Central memory CD8-positive, alpha-beta T cell (primary cell): ENCODE measurements at regions not wholly inside any gene's neighbourhood (a gene's known extent, or its start where the extent isn't known, plus 50 kb on each side); places are given as distances from the start of the nearest gene placed in this dataset.

Experiments
- ATAC-seq: fragments of 150-1000 bp; cut with Tn5 transposase; replicated peaks from 2 replicates; pipeline ENCODE4 v1.10.0; 2022; ENCODE audit warnings: mild to moderate bottlenecking, moderate FRiP score, moderate number of reproducible peaks; ENCODE audit not compliant: poor library complexity, severe bottlenecking; ENCODE audit errors: extremely low read depth
- DNase-seq, 2 donors: peaks; one replicate each; pipeline ENCODE4 v3.0.0; 2021; ENCODE audit warnings: low spot score in 2 of 2
- H3K27ac Mint-ChIP-seq: one replicate; pipeline ENCODE4 v1.8.0; 2022; ENCODE audit warnings: low read depth, mild to moderate bottlenecking, moderate library complexity, mixed read lengths
- H3K27me3 Mint-ChIP-seq: one replicate; pipeline ENCODE4 v1.8.0; 2022; ENCODE audit warnings: mixed read lengths
- H3K36me3 Mint-ChIP-seq: one replicate; pipeline ENCODE4 v1.8.0; 2022; ENCODE audit warnings: mild to moderate bottlenecking, moderate library complexity, mixed read lengths; ENCODE audit not compliant: insufficient read depth
- H3K4me1 Mint-ChIP-seq: one replicate; pipeline ENCODE4 v1.8.0; 2022; ENCODE audit warnings: mixed read lengths
- H3K4me3 Mint-ChIP-seq: one replicate; pipeline ENCODE4 v1.8.0; 2022; ENCODE audit warnings: mild to moderate bottlenecking, moderate library complexity, mixed read lengths
- H3K9me3 Mint-ChIP-seq: one replicate; pipeline ENCODE4 v1.8.0; 2022; ENCODE audit warnings: mixed read lengths

DNA sequence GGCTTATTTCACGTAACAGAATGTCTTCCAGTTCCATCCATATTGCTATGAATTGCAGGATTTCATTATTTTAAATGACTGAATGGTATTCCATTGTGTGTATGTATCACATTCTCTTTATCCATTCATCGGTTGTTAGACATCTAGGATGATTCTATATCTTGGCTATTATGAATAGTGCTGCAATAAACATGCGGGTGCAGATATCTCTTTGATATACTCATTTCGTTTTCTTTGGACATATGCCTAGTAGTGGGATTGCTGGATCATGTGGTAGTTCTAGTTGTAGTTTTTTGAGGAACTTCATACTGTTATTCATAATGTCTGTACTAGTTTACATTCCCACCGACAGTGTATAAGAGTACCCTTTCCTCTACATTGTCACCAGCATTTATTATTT is 460.5 kb downstream of the MAN2A1 start:
- Mint-ChIP-seq H3K27me3 (peaks cover 29% of the 10 kb centered on the region), H3K36me3 (no peaks in the 10 kb centered on the region), H3K4me3 (no peak overlapping the region), H3K4me1 (no peaks in the 10 kb centered on the region), H3K27ac (no peak overlapping the region), H3K9me3 (no peaks in the 10 kb centered on the region)
- no peak for ATAC-seq
- no peak for DNase-seq

DNA sequence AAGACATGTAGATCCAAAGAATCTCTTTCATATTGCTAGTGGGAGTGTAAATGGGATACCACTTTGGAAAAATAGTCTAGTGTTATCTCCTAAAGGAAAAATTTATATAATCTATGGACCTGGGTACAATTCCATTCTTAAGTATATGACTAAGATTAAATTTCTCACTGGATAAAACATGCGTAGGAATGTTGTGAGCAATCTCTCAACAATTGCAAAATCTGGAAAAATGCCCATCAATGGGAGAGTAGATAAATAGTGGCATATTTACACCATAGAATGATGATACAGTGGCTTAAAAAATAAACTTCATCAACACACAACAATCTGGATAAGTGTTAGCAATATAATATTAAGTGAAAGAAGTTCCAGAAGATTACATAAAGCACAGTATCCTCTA is 469.5 kb downstream of the MAN2A1 start:
- ATAC-seq (no peak), DNase-seq (no peak)
- no peaks in the 10 kb centered on the region for H3K9me3 Mint-ChIP-seq
- no peaks in the 10 kb centered on the region for H3K36me3 Mint-ChIP-seq
- H3K27ac Mint-ChIP-seq: peak overlapping the region; percentile 44
- H3K4me3 Mint-ChIP-seq: no peak overlapping the region
- H3K4me1 Mint-ChIP-seq: no peaks in the 10 kb centered on the region
- no peaks in the 10 kb centered on the region for H3K27me3 Mint-ChIP-seq

DNA sequence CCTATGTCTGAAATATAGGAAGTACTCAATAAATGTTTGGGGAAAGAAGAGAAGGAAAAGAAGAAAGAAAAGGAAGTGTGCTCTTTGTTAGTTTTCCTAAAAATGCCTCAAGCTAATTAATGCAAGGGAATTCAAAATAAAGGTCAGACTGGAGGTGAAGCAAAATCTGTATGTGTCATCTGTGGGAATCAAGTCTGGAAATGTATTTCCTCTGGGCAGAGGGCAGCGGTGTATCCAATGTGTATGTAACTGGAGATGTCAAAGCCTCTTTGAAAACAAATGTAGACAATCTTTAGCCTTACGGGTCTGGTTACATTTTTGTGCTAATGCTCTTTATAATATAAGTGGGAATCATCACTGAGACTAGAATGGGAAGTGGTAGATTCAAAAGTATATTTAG is 471.4 kb downstream of the MAN2A1 start:
- Mint-ChIP-seq H3K36me3 (no peaks in the 10 kb centered on the region), H3K4me3 (no peak overlapping the region), H3K4me1 (no peaks in the 10 kb centered on the region), H3K27me3 (no peaks in the 10 kb centered on the region), H3K9me3 (no peaks in the 10 kb centered on the region), H3K27ac (no peak overlapping the region)
- no peak for ATAC-seq
- no peak for DNase-seq

DNA sequence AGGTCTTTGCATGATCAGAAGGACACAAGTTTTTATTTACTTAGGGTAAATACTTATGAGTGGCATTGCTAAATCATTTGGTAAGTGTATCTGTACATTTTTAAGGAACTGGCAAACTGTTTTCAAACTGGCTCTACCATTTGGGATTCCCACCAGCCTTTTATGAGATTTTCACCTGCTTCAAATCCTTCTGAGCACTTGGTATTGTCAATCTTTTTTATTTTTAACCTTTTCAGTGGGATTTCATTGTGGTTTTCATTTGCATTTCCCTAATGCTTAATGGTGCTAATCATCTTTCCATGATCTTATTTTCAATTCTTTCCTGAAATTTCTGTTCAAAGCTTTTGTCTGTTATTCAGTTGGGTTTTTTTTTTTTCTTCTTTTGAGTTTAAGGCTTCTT is 475.6 kb downstream of the MAN2A1 start:
- Mint-ChIP-seq H3K27me3 (peaks cover 1% of the 10 kb centered on the region), H3K4me3 (no peak overlapping the region), H3K4me1 (no peaks in the 10 kb centered on the region), H3K36me3 (no peaks in the 10 kb centered on the region), H3K9me3 (peaks cover under 1% of the 10 kb centered on the region), H3K27ac (no peak overlapping the region)
- DNase-seq (no peak), ATAC-seq (no peak)

DNA sequence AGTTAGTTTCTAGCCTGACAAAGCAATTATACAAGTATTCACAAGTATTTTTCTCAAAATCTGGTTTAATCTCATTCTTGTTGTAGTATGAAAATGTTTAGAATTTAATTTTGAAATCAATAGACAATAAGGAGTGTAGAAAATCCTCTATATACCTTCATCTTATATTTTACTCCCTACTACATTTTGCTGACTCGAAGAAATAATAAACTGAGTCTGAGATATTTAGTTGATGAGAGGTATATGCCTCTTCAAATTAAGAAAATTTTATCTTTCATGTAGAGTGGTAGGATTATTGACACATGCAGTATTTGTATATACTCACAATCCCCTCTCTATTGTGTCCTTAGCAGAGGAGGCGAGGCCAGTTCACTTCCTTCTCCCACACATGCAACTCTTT is 477.7 kb downstream of the MAN2A1 start:
- Mint-ChIP-seq H3K36me3 (peaks cover 3% of the 10 kb centered on the region), H3K4me3 (no peak overlapping the region), H3K4me1 (no peaks in the 10 kb centered on the region), H3K27me3 (peaks cover 8% of the 10 kb centered on the region), H3K9me3 (peaks cover 10% of the 10 kb centered on the region), H3K27ac (no peak overlapping the region)
- ATAC-seq: no peak
- no peak for DNase-seq

DNA sequence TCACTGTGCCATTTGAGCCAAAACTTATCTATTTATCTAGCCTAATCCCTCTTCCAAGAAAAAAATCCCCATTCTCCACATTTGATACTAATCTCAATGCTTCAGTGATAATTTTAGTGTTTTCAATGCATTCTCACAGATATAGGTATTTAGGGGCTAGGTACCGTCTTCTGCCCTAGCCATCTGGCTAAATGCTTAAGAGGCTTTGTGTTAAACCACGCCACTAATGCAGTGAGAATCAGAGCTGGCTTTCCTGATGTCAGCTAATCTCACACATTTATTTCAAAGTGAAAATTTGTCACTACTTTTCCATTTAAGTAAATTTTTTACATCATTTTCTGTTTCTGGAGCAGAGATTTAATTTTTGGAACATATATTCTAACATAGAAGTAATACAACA is 479.7 kb downstream of the MAN2A1 start:
- no peak overlapping the region for H3K4me3 Mint-ChIP-seq
- DNase-seq: no peak
- H3K9me3 Mint-ChIP-seq: peaks cover 10% of the 10 kb centered on the region
- H3K27me3 Mint-ChIP-seq: peaks cover 8% of the 10 kb centered on the region
- H3K36me3 Mint-ChIP-seq: peaks cover 3% of the 10 kb centered on the region
- ATAC-seq: no peak
- H3K27ac Mint-ChIP-seq: no peak overlapping the region
- no peaks in the 10 kb centered on the region for H3K4me1 Mint-ChIP-seq

DNA sequence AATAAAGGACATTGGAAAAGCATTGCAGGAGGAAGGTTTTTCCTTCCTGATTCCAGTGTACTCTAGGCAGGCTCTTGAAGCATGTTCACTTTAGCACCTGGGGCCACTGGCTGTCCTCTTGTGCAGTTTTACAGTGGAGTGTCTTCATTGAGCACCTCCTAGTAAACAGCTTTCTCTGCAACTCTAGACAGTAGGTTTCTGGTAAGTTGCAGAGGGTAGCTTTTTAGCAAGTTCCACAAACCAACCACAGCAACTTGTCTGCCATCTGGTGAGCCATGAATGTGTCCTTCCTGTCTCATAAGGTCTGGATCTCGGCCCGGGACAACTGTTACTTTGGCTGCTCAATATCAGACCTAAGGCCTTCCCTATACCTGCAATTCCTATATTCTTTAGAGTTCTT is 488.0 kb downstream of the MAN2A1 start:
- DNase-seq: no peak
- ATAC-seq: no peak
- no peak overlapping the region for H3K4me3 Mint-ChIP-seq
- H3K9me3 Mint-ChIP-seq: no peaks in the 10 kb centered on the region
- no peaks in the 10 kb centered on the region for H3K4me1 Mint-ChIP-seq
- no peaks in the 10 kb centered on the region for H3K36me3 Mint-ChIP-seq
- no peak overlapping the region for H3K27ac Mint-ChIP-seq
- peaks cover 2% of the 10 kb centered on the region for H3K27me3 Mint-ChIP-seq

DNA sequence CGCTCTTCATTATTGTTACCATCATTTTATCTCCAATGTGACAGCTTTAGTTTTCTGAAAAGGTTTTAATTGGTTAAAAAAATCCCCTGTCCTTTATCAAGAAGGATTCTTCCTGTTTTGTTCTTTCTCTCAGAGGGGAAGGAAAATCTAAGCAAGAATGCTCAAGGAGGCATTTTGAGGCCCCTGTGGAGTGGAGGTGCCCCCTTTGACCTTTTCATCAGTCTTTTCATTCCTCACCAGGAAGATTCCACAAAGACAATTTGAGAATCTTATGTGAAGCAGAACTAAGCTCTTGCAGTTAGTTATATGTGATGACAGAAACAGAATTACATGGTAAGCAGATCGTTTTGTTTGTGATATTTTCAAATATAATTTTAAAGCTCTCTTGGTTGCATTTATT is 489.6 kb downstream of the MAN2A1 start:
- H3K36me3 Mint-ChIP-seq: no peaks in the 10 kb centered on the region
- DNase-seq (no peak), ATAC-seq (no peak)
- peaks cover 6% of the 10 kb centered on the region for H3K9me3 Mint-ChIP-seq
- no peaks in the 10 kb centered on the region for H3K4me1 Mint-ChIP-seq
- peaks cover 14% of the 10 kb centered on the region for H3K27me3 Mint-ChIP-seq
- no peak overlapping the region for H3K27ac Mint-ChIP-seq
- no peak overlapping the region for H3K4me3 Mint-ChIP-seq

DNA sequence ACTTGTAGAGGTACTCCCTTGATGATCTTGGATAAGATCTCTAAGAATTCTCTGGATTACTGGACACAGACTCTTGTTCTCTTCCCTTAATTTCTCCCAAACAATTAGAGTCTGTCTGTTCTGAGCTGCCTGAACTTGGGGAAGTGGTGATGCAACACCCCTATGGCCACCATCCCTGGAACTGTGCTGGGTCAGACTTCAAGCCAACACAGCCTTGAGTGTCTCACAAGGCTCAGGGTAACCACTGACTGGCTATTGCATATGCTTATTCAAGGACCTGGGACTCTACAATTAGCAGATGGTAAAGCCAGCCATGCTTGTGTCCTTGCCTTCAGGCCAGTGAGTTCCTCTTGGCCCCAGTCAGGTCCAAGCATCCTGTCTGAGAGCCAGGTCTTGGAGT is 504.5 kb downstream of the MAN2A1 start:
- Mint-ChIP-seq H3K27ac (no peak overlapping the region), H3K27me3 (peaks cover 16% of the 10 kb centered on the region), H3K9me3 (peaks cover 8% of the 10 kb centered on the region), H3K4me1 (no peaks in the 10 kb centered on the region), H3K4me3 (no peak overlapping the region), H3K36me3 (no peaks in the 10 kb centered on the region)
- no peak for ATAC-seq
- DNase-seq: no peak

DNA sequence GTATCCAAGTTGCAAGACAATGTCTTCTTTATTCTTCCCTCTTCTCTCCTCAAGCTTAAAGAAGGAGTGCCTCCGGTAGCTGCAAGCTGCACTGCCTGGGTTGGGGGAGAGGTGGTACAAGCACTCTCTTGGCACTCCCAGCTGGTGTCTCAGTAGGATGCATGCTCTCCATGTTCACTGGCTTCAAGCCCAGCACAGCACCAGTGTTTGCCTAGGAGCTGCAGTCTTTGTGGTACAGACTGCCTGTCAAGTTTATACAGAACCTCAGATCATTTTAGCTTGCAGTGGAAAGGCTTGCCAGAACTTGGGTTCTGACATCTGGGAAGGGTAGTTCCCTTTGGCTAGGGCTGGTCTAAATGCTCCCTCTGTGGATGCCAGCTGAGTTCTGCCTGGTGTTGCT is 505.6 kb downstream of the MAN2A1 start:
- Mint-ChIP-seq H3K9me3 (peaks cover 8% of the 10 kb centered on the region), H3K27ac (no peak overlapping the region), H3K4me3 (no peak overlapping the region), H3K27me3 (peaks cover 16% of the 10 kb centered on the region), H3K4me1 (no peaks in the 10 kb centered on the region), H3K36me3 (peaks cover 1% of the 10 kb centered on the region)
- DNase-seq (no peak), ATAC-seq (no peak)

DNA sequence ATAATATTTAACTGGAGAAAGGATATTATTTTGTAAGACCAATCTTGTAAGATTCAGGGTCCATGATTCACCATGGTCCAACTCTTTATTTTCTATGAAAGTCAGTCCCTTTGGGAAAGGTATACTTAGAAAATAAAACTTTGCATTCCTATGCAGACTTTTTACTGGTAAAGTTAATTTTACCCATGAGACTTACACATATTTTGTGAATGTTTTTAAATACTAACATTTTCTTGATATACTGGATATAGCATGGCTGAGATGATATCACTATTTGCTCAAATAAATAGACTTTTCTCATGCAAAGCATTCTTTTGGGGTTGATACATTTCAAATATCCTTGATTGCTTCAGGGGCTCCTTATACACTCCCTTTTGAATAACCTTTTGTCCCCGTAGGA is 512.1 kb downstream of the MAN2A1 start:
- Mint-ChIP-seq H3K27ac (no peak overlapping the region), H3K4me1 (no peaks in the 10 kb centered on the region), H3K27me3 (no peaks in the 10 kb centered on the region), H3K4me3 (no peak overlapping the region), H3K36me3 (peaks cover 4% of the 10 kb centered on the region), H3K9me3 (no peaks in the 10 kb centered on the region)
- no peak for ATAC-seq
- no peak for DNase-seq

DNA sequence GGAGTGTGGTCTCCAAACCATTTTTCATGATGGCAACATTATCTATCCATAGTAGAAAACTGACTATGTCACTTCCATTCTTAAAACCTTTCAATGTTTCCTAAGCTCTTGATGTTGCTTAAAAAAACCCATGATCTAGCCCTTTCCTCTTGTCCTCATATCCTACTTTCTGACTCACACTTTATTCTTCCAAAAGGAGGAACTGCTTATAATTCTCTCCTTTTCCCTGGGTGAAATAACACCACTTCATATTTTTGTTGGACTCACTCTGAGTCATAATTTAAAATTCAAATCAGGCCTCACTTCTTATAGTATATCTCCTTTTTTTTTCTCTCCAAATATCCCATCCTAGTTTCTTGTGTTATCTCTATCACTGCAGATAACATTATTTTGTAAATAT is 513.9 kb downstream of the MAN2A1 start:
- Mint-ChIP-seq H3K4me3 (no peak overlapping the region), H3K27ac (no peak overlapping the region), H3K27me3 (no peaks in the 10 kb centered on the region), H3K4me1 (no peaks in the 10 kb centered on the region), H3K9me3 (no peaks in the 10 kb centered on the region), H3K36me3 (peaks cover 4% of the 10 kb centered on the region)
- DNase-seq: no peak
- ATAC-seq: no peak

DNA sequence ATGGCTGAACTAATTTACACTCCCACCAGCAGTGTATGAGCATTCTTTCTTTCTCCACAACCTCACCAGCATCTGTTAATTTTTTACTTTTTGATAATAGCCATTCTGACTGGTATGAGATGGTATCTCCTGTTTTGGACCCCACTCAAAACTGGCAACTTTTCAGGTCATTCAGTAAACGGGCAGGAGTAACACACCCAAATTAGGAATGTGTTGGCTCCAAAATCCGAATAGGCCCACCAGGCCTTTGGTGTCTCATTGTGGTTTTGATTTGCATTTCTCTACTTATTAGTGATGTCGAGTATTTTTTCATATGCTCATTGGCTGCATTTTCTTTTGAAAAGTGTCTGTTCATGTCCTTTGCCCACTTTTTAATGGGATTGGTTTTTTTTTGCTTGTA is 517.1 kb downstream of the TMEM232 start:
- Mint-ChIP-seq H3K36me3 (no peaks in the 10 kb centered on the region), H3K27ac (no peak overlapping the region), H3K4me1 (no peaks in the 10 kb centered on the region), H3K9me3 (no peaks in the 10 kb centered on the region), H3K27me3 (no peaks in the 10 kb centered on the region), H3K4me3 (no peak overlapping the region)
- DNase-seq (no peak), ATAC-seq (no peak)

DNA sequence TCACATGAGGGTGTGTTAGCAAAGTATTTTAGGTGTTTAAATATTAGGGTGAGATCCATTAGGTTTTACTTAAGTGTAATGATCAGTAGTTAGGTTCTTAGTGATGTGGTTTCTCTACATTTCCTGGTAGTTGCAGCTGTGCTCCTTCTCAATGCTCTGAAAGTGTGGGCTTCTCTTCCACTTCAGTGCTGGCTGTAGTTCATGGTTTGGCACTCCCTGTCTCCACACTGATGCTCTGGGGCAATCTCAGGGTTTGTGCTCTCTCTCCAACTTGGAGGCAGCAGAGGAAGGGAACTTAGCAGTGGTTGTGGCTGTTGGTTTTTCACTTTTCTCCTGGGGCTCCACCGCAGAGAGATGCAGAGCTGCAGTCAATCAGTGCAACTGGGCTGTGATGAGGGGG is 507.5 kb downstream of the TMEM232 start:
- ATAC-seq: no peak
- H3K27ac Mint-ChIP-seq: no peak overlapping the region
- H3K27me3 Mint-ChIP-seq: peaks cover 25% of the 10 kb centered on the region
- no peak overlapping the region for H3K4me3 Mint-ChIP-seq
- no peaks in the 10 kb centered on the region for H3K4me1 Mint-ChIP-seq
- peaks cover 45% of the 10 kb centered on the region for H3K9me3 Mint-ChIP-seq
- no peak for DNase-seq
- H3K36me3 Mint-ChIP-seq: no peaks in the 10 kb centered on the region
